ENCODE measurements at regions not wholly inside any gene's neighbourhood (a gene's known extent, or its start where the extent isn't known, plus 50 kb on each side); places are given as distances from the start of the nearest gene placed in this dataset.

DNA sequence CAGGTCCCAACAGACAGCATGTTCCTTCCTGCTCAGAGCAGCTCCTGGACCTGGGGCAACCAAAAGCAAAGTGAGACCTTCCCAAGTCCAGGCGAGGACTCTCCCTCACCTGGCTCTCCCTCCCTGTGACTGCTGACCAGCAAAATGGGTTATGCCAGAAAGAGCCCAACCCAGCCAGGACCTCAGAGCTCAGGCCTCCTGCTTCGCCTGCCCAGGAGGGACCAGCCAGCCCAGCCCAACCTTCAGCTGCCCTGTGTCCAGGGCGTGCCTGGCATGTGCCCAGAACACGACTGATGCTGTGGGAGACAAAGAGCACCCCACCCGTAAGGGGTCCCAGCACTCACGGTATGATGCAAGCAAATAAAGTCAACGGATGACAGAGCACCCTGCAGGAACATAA is 74.0 kb upstream of the CST7 start:
- TF ChIP-seq POU2F2 (IDR thresholded peaks at IDR 0.05; ENCODE audit: low read depth, low read length) (no peak), TAF1 (IDR thresholded peaks at IDR 0.05; ENCODE audit: low read depth, low read length) (no peak), POLR2A (IDR thresholded peaks at IDR 0.05; ENCODE audit: low read depth, low read length) (no peak), SPI1 (IDR thresholded peaks at IDR 0.05; ENCODE audit: low read depth, low read length) (no peak), PAX5 (IDR thresholded peaks at IDR 0.05; ENCODE audit: insufficient read depth, low read length, severe bottlenecking) (no peak), POLR2AphosphoS5 (IDR thresholded peaks at IDR 0.05; ENCODE audit: low read depth, low read length) (no peak)

Measured in GM12891 (cell line).